T-cell (primary cell): ENCODE measurements at regions not wholly inside any gene's neighbourhood (a gene's known extent, or its start where the extent isn't known, plus 50 kb on each side); places are given as distances from the start of the nearest gene placed in this dataset.
"Not testable (repeated sequence)": the region's sequence is repeated elsewhere in the genome, so short reads cannot be mapped to it uniquely, and the experiment has no call there.

Source experiments
- ATAC-seq, 4 experiments: fragments of 200-7000 bp in 3 of 4; fragments of 150-1000 bp in 1 of 4; cut with Tn5 transposase; replicated peaks in 1 of 4; 1 replicate in 3 of 4; 2 replicates in 1 of 4; pipeline ENCODE4 v1.10.0; 2021; ENCODE audit warnings: moderate library complexity in 3 of 4, mild to moderate bottlenecking in 2 of 4, moderate number of reproducible peaks in 1 of 4
- CTCF ChIA-PET, 2 donors: fragments of 300-600 bp; sonication (Branson Sonifier 250); formaldehyde crosslinking; loops; one replicate each; lab custom pipeline; 2022; ENCODE audit warnings: antibody characterized with exemption in 2 of 2; lab: Charles Lee
- POLR2A ChIA-PET, 2 donors: fragments of 300-600 bp; sonication (Branson Sonifier 250); formaldehyde crosslinking; loops; one replicate each; lab custom pipeline; 2022; ENCODE audit warnings: antibody characterized with exemption in 2 of 2; lab: Charles Lee
- DNase-seq, 35 experiments: peaks; one replicate each; pipeline versions ENCODE4 v3.0.0 to v3.0.0-alpha.2; 2013 to 2023
- H3K27ac ChIP-seq: one replicate; pipeline ENCODE4 v1.5.1; 2013; ENCODE audit warnings: low read length
- H3K27me3 ChIP-seq, 2 experiments: replicated peaks in 1 of 2; 1 replicate in 1 of 2; 2 replicates in 1 of 2; pipeline versions ENCODE4 v1.6.1 to v1.7.0; 2013; ENCODE audit warnings: low read length in 1 of 2, mixed read lengths in 1 of 2; ENCODE audit not compliant: control insufficient read depth in 2 of 2, insufficient read depth in 2 of 2; ENCODE audit errors: extremely low read depth in 1 of 2
- H3K36me3 ChIP-seq, 2 donors: 1 replicate in 1 of 2; 2 replicates in 1 of 2; pipeline versions ENCODE4 v1.6.1 to v1.7.0; 2013; ENCODE audit warnings: low read length in 1 of 2; ENCODE audit not compliant: control insufficient read depth in 2 of 2, insufficient read depth in 1 of 2; ENCODE audit errors: extremely low read depth in 1 of 2
- H3K4me1 ChIP-seq, 2 experiments: 1 replicate in 1 of 2; 2 replicates in 1 of 2; pipeline versions ENCODE4 v1.6.1 to v1.7.0; 2013; ENCODE audit warnings: low read length in 2 of 2, mixed read lengths in 1 of 2; ENCODE audit not compliant: insufficient read depth in 2 of 2, control insufficient read depth in 1 of 2; ENCODE audit errors: extremely low read depth in 1 of 2
- H3K4me3 ChIP-seq, 2 donors: 1 replicate in 1 of 2; 2 replicates in 1 of 2; pipeline versions ENCODE4 v1.5.1 to v1.7.0; 2013; ENCODE audit warnings: mild to moderate bottlenecking in 2 of 2, low read length in 1 of 2, moderate library complexity in 1 of 2; ENCODE audit not compliant: control insufficient read depth in 1 of 2; ENCODE audit errors: extremely low read depth in 1 of 2
- H3K9me3 ChIP-seq: 2 replicates; pipeline ENCODE4 v1.7.0; 2013
- H3K27ac Mint-ChIP-seq, 2 donors: one replicate each; pipeline ENCODE4 v1.8.0; 2020 to 2021; ENCODE audit warnings: mild to moderate bottlenecking in 2 of 2, mixed read lengths in 2 of 2
- H3K27me3 Mint-ChIP-seq, 2 donors: one replicate each; pipeline ENCODE4 v1.8.0; 2021 to 2022; ENCODE audit warnings: mixed read lengths in 2 of 2
- H3K36me3 Mint-ChIP-seq: one replicate; pipeline ENCODE4 v1.8.0; 2021; ENCODE audit warnings: mixed read lengths
- H3K4me1 Mint-ChIP-seq, 3 donors: one replicate each; pipeline ENCODE4 v1.8.0; 2020 to 2022; ENCODE audit warnings: mixed read lengths in 3 of 3, mild to moderate bottlenecking in 1 of 3
- H3K4me3 Mint-ChIP-seq, 3 donors: one replicate each; pipeline ENCODE4 v1.8.0; 2020 to 2022; ENCODE audit warnings: mild to moderate bottlenecking in 3 of 3, mixed read lengths in 3 of 3, moderate library complexity in 3 of 3
- H3K9me3 Mint-ChIP-seq, 3 donors: one replicate each; pipeline ENCODE4 v1.8.0; 2020 to 2022; ENCODE audit warnings: mixed read lengths in 3 of 3
- WGBS: methylation state at CpG from one replicate; pipeline ENCODE4 v1.1.5; 2013; ENCODE audit warnings: missing lambda C conversion rate; ENCODE audit not compliant: insufficient coverage; 5-methylcytosine and 5-hydroxymethylcytosine counted together

DNA sequence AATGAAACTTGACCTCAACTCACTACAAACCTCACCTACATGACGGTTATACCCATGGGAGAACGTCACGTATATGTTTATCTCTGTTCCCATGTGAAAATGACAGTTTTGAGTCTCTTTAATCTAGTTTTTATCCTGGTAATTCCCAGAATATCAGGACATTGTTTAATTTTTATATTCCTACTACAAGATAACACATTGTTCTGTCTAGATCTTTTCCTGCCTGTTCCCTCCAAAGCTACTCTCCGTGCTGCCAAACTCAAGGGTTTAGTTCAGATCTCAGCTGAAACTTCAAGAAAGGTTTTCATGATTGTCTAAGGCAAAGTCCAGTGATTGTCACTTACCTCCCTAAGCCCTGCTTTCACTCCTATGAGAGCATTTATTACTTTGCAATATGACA, 1159.4 kb upstream of the SEMA6A start:
- Histone ChIP-seq H3K27me3 (no peaks in the 10 kb centered on the region), H3K9me3 (no peaks in the 10 kb centered on the region), H3K4me1 (no peaks in the 10 kb centered on the region), H3K27ac (no peak overlapping the region), H3K4me3 (no peak overlapping the region), H3K36me3 (no peaks in the 10 kb centered on the region)
- ChIA-PET CTCF (no interaction called here), POLR2A (interaction anchor here in 1 of 2 donors (0.6 kb wide), 1 partner anchor 637 kb away, joined by 4 read pairs; no protein-coding TSS in a partner anchor)
- no peaks in the 10 kb centered on the region for H3K36me3 Mint-ChIP-seq
- H3K9me3 Mint-ChIP-seq: peaks cover 0 to 21% (median 17%) of the 10 kb centered on the region in 3 donors
- H3K4me1 Mint-ChIP-seq: no peaks in the 10 kb centered on the region
- ATAC-seq (no peak), DNase-seq (no peak)
- H3K27me3 Mint-ChIP-seq: no peaks in the 10 kb centered on the region
- no peak overlapping the region for H3K4me3 Mint-ChIP-seq
- no peak overlapping the region for H3K27ac Mint-ChIP-seq
- 93% methylated on average over 3 of the region's 4 CpGs for WGBS

DNA sequence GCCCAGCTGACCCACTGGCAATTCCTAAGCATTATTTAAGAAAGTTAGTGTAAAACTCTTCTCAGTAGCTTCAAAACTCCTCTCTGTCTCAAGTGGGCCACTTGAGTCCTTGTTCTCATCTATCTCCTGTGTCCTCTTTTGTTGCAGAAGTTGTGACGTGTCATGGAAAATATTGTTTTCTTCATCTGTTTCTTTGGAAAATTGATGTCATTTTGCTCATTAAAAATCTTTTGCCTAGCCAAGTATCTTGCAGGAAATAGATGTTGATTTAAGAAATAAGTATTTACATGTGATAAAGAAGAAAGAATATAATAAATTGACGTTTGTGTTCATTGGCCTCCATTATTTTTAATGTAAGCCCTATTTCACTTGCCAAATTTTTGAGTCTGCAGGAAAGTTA, 1158.4 kb upstream of the SEMA6A start:
- Histone ChIP-seq H3K9me3 (no peaks in the 10 kb centered on the region), H3K4me3 (no peak overlapping the region), H3K27ac (no peak overlapping the region), H3K36me3 (no peaks in the 10 kb centered on the region), H3K27me3 (no peaks in the 10 kb centered on the region), H3K4me1 (no peaks in the 10 kb centered on the region)
- WGBS: no CpG with 5 or more reads among the region's 2 CpGs
- no peaks in the 10 kb centered on the region for H3K36me3 Mint-ChIP-seq
- H3K27ac Mint-ChIP-seq: no peak overlapping the region
- POLR2A ChIA-PET: no interaction called here
- no peak for DNase-seq
- H3K9me3 Mint-ChIP-seq: peaks cover 0 to 14% (median 14%) of the 10 kb centered on the region in 3 donors
- no peak for ATAC-seq
- no peaks in the 10 kb centered on the region for H3K27me3 Mint-ChIP-seq
- no peak overlapping the region for H3K4me3 Mint-ChIP-seq
- CTCF ChIA-PET: no interaction called here
- no peaks in the 10 kb centered on the region for H3K4me1 Mint-ChIP-seq

DNA sequence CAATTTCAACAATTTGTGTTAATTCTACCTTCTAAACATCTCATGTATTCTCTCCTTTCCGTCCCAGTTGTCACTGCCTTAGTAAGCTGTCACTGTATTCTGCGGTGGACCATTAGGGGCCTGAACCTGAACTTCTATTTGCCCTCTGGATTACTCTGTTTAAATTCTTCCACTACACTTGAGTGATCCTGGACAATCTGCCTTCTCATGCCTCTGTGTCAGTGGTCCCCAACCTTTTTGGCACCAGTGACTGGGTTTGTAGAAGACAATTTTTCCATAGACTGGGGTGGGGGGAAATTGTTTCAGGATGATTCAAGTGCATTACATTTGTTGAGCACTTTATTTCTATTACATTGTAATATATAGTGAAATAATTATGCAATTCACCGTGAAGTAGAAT, 1157.6 kb upstream of the SEMA6A start:
- Mint-ChIP-seq H3K36me3 (no peaks in the 10 kb centered on the region), H3K4me1 (no peaks in the 10 kb centered on the region), H3K9me3 (peaks cover 2 to 12% (median 11%) of the 10 kb centered on the region in 3 donors), H3K27ac (no peak overlapping the region), H3K27me3 (no peaks in the 10 kb centered on the region), H3K4me3 (no peak overlapping the region)
- H3K4me3 ChIP-seq: no peak overlapping the region
- ChIA-PET POLR2A (no interaction called here), CTCF (no interaction called here)
- no peaks in the 10 kb centered on the region for H3K4me1 ChIP-seq
- no peak overlapping the region for H3K27ac ChIP-seq
- WGBS: 80% methylated on average over 2 of the region's 3 CpGs
- ATAC-seq: no peak
- no peak for DNase-seq
- no peaks in the 10 kb centered on the region for H3K27me3 ChIP-seq
- no peaks in the 10 kb centered on the region for H3K9me3 ChIP-seq
- H3K36me3 ChIP-seq: no peaks in the 10 kb centered on the region

DNA sequence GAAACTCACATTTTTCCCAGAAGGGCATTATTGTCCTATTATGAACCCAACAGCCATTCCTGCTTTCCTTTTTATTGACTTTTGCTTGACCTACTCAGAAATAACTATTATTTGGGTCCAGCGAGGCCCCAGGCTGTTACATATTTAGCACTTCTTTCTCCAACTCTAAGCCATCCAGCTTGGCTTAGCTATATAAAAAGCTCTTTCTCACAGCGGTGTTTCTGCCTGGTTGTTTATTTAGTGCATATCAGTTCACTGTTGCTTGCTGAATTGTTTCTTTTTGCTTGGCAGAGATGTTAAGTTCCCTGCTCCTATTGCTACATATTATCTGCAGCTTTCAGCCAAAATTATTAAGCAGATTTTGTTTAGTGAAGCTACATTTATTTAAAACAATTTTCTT, 1156.8 kb upstream of the SEMA6A start:
- DNase-seq (no peak), ATAC-seq (no peak)
- Histone ChIP-seq H3K36me3 (no peaks in the 10 kb centered on the region), H3K9me3 (no peaks in the 10 kb centered on the region), H3K4me3 (no peak overlapping the region), H3K27me3 (no peaks in the 10 kb centered on the region), H3K4me1 (no peaks in the 10 kb centered on the region), H3K27ac (no peak overlapping the region)
- Mint-ChIP-seq H3K9me3 (peaks cover 2 to 12% (median 11%) of the 10 kb centered on the region in 3 donors), H3K36me3 (no peaks in the 10 kb centered on the region), H3K27ac (no peak overlapping the region), H3K27me3 (no peaks in the 10 kb centered on the region), H3K4me3 (no peak overlapping the region), H3K4me1 (no peaks in the 10 kb centered on the region)
- ChIA-PET POLR2A (no interaction called here), CTCF (no interaction called here)
- 88% methylated on average over 1 of the region's 2 CpGs for WGBS

DNA sequence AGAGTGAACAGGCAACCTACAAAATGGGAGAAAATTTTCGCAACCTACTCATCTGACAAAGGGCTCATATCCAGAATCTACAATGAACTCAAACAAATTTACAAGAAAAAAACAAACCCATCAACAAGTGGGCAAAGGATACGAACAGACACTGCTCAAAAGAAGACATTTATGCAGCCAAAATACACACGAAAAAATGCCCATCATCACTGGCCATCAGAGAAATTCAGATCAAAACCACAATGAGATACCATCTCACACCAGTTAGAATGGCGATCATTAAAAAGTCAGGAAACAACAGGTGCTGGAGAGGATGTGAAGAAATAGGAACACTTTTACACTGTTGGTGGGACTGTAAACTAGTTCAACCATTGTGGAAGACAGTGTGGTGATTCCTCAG, 1146.2 kb upstream of the SEMA6A start:
- H3K4me3 Mint-ChIP-seq, CTCF ChIA-PET, H3K27ac ChIP-seq, H3K27me3 Mint-ChIP-seq, H3K4me1 Mint-ChIP-seq, POLR2A ChIA-PET, ATAC-seq, H3K27me3 ChIP-seq, H3K9me3 ChIP-seq, H3K4me1 ChIP-seq, DNase-seq, H3K36me3 ChIP-seq, H3K36me3 Mint-ChIP-seq, H3K27ac Mint-ChIP-seq, H3K4me3 ChIP-seq: not testable (repeated sequence)
- peaks cover 3 to 14% (median 9%) of the 10 kb centered on the region in 3 donors for H3K9me3 Mint-ChIP-seq
- WGBS: 40% methylated on average over 1 of the region's 4 CpGs

DNA sequence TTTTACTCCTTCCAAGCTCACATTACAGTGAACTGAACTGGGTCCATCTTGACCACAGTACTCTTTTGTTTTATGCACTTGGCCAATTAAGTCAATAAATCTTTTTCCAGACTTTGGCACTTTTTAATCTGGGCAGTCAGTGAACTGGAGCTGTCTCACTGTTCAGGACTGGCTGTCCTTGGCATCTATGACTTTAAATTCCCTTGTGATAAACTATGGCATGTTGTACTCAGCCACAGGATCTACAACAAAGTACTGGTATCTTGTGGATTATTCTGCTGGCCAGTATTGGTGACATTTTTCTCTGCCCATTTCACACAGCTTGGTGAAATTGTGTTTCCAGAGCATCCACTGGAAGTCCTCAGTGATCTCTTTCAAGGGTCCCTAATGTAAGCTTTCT, 1144.8 kb upstream of the SEMA6A start:
- no peaks in the 10 kb centered on the region for H3K9me3 ChIP-seq
- no peak overlapping the region for H3K27ac ChIP-seq
- no peaks in the 10 kb centered on the region for H3K4me1 Mint-ChIP-seq
- POLR2A ChIA-PET: no interaction called here
- ATAC-seq: no peak
- no peak overlapping the region for H3K4me3 ChIP-seq
- H3K27me3 Mint-ChIP-seq: no peaks in the 10 kb centered on the region
- no peak overlapping the region for H3K4me3 Mint-ChIP-seq
- H3K9me3 Mint-ChIP-seq: peaks cover 10 to 19% (median 15%) of the 10 kb centered on the region in 3 donors
- CTCF ChIA-PET: no interaction called here
- no peak for DNase-seq
- no peaks in the 10 kb centered on the region for H3K27me3 ChIP-seq
- H3K4me1 ChIP-seq: no peaks in the 10 kb centered on the region
- H3K36me3 ChIP-seq: no peaks in the 10 kb centered on the region
- H3K36me3 Mint-ChIP-seq: no peaks in the 10 kb centered on the region
- no peak overlapping the region for H3K27ac Mint-ChIP-seq

DNA sequence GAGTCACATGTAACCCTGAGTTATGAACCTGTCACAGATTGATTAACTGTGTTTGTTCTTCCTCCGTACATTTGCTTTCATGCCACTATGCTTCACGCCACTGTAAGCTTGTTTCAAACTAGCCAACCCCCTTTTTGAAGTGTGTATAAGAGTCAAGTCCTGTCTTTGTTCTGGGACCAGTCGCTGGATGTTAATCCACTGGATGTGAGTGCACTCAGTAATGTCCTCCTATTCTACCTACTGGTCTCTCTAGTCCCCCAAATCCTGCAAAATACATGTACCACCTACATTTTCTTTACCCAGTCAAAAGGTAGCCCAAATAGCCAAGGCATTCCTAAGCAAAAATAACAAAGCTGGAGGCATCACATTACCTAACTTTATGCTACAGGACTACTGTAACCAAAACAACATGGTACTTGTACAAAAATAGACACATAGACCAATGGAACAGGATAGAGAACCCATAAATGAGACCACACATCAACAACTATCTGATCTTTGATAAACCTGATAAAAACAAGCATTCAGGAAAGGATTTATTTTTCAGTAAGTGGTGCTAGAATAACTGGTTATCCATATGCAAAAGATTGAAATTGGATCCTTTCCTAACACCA, 1139.1 kb upstream of the SEMA6A start:
- Histone ChIP-seq H3K4me1 (no peaks in the 10 kb centered on the region), H3K36me3 (no peaks in the 10 kb centered on the region), H3K27ac (no peak overlapping the region), H3K9me3 (peaks cover 5% of the 10 kb centered on the region), H3K27me3 (no peaks in the 10 kb centered on the region), H3K4me3 (no peak overlapping the region)
- 100% methylated on average over 1 of the region's 3 CpGs for WGBS
- H3K36me3 Mint-ChIP-seq: no peaks in the 10 kb centered on the region
- ATAC-seq (no peak), DNase-seq (no peak)
- ChIA-PET POLR2A (no interaction called here), CTCF (no interaction called here)
- H3K9me3 Mint-ChIP-seq: peaks cover 11 to 44% (median 27%) of the 10 kb centered on the region in 3 donors
- H3K4me1 Mint-ChIP-seq: no peaks in the 10 kb centered on the region
- no peak overlapping the region for H3K27ac Mint-ChIP-seq
- no peak overlapping the region for H3K4me3 Mint-ChIP-seq
- H3K27me3 Mint-ChIP-seq: no peaks in the 10 kb centered on the region
